Endothelial cell of hepatic sinusoid (primary cell): ENCODE measurements at regions not wholly inside any gene's neighbourhood (a gene's known extent, or its start where the extent isn't known, plus 50 kb on each side); places are given as distances from the start of the nearest gene placed in this dataset.
"Not testable (repeated sequence)": the region's sequence is repeated elsewhere in the genome, so short reads cannot be mapped to it uniquely, and the experiment has no call there.

Experiments
- in situ Hi-C: cut with HindIII; loops from 2 replicates; pipeline ENCODE4 v1.10.0; 2017; ENCODE audit warnings: low sequenced_read_pairs

DNA sequence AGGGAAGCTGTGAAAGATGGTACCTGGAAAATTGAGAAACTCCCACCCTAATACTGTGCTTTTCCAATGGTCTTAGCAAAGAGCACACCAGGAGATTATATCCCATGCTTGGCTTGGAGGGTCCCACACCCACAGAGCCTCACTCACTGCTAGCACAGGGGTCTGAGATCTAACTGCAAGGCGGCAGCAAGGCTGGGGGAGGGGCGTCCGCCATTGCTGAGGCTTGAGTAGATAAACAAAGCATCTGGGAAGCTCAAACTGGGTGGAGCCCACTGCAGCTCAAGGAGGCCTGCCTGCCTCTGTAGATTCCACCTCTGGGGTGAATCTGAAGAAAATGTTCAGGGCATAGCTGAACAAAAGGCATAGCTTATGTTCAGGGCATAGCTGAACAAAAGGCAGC, 510.6 kb upstream of the LMO3 start:
- in situ Hi-C loops: not testable (repeated sequence)

DNA sequence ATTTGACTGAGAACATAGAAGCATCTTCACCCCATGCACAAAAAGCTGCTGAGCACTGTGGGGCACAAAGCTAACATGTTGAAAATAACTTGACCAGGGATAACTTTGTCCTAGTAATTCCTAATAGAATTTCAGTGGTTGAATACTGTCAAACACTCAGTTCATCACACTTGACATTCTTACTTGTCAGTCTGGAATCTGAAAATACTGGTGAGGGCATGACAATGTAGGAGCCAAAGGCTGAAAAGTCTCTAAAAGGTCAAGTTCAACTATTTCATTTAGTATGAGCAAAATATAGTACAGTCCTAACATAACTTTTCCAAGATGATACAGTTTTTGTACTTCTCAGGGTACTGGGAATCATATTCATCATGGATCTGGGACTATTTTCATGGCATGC, 504.4 kb upstream of the LMO3 start:
- in situ Hi-C loops: no loop called here

DNA sequence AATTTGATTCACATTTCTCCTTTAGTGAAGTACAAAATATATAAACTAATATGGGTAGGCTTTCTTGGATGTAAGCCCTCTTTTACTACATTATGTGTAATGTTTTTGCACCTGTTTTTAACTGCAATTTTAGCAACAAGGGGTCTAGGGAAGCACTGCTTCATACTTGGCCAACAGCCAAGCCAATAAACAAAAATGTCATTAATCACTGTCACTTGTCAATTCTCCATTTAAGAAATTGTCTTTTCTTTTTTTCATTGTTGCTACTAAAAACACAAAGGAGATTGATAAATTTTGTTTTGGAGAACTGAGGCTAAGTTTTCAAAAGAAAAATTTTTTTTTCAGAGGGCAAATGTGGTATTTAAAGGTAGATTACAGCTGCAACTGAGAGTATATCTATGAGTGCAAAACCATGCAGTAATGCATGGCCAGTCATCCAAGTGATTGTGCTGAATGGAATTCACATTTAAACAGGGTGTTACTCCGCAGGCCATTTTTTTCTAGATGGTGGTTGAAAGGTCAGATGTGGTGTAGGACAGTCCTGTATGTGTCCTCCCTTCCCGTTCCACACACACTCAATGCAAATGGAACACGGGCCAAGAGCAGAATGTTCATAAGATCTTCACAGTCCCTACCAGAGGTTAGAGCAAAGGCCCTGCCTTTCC, 503.0 kb upstream of the LMO3 start:
- in situ Hi-C loops: no loop called here

DNA sequence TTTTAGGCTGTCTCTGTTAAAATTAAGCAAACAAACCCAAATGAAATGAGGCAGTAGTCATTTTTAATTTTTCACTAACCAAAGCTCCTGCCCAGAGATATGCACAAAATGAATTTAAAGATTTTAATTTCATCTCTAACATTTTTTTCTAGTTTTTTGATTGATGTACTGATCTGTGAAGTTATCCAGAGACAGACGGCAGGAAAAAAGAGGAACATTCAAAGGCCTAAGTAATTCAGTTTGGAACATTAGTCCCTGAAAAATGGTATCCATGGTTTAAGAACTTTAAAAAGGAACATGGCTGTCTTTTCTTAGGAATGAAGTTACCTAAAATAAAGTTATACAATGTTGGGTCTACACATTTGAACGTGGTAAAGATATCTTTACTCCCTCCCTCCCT, 498.8 kb upstream of the LMO3 start:
- in situ Hi-C loops: no loop called here

DNA sequence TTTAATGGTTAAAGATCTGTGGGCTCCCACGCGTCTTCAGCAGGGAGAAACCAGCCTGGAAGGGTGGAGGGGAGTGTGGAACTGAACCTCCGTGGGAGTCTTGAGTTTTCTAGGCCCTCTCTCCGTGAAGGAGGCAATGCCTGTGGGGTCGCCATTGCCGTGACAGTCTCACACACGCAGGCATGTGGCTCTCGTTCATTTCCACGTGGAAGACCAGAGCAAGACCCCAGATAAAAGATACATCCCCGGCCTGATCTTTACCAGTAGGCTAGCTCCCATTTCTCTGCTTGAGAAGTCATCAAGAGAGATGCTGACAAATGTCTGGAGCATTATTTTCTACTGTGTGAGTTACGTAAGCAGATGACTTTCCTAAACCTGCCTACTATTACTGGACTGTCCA, 491.7 kb upstream of the LMO3 start:
- in situ Hi-C loops: no loop called here

DNA sequence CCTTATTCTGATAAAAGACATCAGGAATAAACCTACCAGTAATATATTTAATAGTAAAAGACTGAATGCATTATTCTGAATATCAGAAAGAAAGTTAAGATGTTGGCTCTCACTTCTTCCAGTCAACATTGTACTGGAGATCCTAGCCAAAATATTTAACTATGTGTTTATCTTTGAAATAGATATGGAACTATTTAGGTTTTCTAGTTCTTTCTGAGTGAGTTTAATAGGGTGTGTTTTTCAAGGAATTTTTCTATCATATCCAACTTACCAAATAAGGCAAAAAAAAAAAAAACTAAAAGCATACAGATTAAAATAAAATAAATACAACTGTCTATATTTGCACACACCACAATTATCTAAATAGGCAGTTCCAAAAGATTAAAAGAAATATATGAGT, 478.9 kb upstream of the LMO3 start:
- in situ Hi-C loops: no loop called here

DNA sequence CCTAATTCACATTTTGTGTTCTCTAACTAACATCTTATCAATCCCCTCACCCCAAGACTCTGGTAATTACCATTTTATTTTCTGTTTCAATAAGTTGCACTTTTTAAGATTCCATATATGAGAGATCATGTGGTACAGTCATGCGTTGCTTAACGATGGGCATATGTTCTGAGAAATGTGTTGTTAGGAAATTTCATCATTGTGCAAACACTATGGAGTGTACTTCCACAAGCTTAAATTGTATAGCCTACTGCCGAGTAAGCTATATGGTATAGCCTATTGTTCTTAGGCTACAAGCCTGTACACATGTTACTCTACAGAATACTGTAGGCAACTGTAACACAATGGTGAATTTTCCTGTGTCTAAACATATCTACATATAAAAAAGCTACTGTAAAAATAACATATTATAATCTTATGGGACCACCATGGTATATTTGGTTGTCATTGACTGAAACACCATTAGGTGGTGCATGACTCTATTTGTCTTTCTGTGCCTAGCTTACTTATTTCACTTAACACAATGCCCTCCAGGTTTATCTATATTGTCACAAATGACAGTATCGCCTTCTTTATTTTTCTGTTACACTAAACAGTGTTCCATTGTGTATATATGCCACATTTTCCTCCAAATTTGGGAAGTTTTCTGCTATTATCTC, 473.4 kb upstream of the LMO3 start:
- in situ Hi-C loops: no loop called here

DNA sequence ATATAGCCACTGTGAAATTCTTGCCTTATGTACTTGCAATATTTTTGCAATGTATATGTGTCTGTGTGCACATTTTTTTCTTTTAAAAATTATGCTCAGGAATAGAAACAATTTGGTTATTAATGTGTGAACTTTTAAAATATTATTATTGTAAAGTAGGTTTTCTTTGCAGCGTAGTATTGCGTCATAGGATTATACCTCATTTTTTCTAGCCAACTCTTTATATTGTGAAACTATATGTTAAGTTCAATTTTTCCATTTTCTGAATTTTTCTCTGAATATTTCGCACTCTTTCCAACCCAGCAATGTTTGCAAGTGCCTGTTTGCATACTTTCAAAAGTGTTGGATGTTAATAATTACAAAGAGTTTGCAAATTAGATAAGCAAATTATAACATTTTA, 471.6 kb upstream of the LMO3 start:
- in situ Hi-C loops: no loop called here

DNA sequence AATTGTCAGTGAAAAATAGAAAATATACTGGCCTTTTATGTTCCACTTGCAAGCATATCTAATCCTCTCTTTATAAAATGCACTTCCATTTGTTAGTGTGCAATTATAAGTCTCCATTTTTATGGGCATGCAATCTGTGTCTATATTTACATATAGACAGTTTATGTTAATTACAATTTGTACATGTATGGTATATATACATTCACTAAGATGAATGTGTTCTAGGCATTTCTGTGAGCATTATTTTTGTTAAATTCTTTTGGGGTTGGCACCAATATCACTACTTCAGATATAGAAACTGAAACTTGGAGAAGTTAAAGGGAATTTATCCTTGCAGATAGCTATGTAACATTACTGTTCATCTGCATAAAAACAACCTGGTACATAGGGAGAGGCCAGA, 470.8 kb upstream of the LMO3 start:
- in situ Hi-C loops: no loop called here

DNA sequence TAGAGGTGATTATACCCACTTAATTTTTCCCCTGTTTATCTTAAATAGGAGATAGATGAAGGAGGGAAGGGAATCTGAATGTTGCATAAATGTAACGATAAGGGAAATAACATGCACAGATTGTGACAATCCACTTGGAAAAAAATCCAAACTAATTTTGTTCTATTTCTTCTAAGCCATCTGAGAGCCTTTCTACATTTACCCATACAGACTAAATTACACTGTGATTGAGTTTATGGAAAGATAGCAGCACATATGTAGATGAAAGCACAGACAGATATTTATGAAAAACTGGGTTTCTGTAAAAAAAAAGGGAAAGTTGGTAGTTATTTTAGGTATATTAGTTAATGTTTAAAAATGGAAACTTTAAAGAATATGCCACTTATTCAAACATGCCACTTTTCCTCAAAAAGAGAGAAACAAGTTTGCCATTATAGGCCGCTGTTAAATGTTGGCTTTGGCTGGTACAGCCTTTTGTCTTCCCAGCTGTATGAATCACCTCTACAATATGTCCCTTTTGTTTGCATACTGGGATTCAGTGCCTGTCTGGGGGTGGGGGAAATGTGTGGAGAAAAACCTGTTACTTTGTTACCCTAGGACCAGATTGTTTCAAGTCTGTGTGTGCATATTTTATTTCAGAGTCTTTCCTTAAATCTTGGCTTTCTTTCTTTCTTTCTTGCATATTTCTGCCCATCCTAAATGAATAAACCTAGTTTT, 470.2 kb upstream of the LMO3 start:
- in situ Hi-C loops: no loop called here

DNA sequence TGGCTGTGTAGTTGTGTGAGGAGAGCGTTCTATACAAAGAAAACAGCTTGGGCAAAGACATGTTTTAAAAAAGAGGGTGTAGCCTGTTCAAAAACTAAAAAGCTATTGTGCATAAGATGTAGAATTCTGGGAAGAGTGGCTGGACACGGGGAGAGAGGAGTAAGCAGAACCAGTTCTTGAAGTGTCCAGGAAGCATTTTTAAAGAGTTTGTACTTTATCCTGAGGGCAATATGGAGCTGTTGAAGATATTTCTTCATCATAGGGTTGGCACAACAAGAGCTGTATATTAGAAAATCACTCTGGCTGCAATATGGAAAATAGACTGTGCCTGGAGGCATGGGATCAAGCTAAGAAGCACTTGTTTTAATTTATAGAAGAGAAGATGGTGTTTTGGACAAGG, 458.9 kb upstream of the LMO3 start:
- in situ Hi-C loops: no loop called here

DNA sequence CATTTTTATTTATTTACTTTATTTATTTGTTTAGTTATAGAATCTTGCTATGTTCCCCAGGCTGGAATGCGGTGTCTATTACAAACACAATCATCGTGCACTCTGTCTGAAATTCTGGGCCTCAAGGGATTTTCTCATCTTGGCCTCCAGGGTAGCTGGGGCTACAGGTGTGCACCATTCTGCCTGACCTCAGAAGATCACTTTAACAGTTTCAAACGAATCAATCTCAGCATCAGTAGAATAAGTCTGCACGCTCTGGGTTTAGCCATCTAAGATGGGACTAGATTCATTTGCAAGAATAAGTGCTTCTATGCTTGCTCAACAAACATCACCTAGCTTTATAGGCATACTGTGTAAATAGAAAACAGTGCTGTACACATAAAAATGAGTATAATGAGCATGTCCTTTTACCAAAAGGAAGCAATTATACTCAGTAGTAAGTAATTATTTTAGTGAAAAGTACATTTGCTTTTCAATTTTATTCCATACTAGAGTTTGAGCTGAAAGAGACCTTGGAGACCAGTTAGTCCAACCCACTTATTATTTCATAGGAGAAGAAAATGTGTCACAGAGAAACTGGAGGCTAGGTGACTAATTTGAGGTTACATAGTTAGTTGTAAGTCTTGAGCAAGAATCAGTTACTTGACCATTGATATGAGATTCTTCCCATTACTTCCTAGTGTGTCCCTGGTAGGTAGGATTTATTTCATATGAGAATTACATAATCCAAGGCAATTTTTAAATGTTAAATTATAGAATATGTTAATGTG, 456.5 kb upstream of the LMO3 start:
- in situ Hi-C loops: no loop called here

DNA sequence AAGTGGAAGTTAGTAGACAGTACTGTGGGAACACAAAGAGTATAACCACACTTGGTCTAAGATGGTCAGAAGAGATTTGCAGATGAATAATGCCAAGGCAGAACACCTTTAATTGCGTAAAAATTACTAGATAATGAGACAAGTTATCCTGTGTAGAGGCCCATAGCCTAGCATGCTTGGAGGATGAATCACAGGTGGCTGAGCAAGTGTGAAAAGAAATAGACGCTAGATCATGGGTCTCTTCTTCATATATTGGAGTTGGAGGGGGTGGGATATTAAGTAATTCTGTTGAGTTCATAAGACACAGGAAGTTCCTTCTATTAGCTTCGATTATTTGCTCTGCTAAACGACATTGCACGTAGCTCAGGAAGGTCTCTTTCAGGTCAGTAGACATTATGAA, 454.3 kb upstream of the LMO3 start:
- in situ Hi-C loops: no loop called here

DNA sequence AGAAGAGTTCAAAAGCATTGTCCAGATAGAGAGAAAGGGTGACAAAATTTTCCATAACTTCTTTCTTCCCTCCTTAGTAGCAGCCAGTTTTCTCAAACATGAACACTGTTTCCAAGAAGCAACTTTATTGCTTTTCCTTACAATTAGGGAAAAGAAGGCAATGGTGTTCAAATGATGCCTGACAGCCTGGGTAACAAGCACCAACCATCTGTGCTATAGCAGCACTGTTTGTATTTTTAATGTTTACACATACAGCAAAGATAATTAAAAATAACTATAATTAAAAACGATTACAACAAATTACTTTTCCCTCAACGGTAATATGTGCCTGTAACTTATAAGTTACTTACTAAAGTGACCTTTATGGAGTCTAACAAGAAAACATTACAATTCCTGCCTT, 450.6 kb upstream of the LMO3 start:
- in situ Hi-C loops: no loop called here

DNA sequence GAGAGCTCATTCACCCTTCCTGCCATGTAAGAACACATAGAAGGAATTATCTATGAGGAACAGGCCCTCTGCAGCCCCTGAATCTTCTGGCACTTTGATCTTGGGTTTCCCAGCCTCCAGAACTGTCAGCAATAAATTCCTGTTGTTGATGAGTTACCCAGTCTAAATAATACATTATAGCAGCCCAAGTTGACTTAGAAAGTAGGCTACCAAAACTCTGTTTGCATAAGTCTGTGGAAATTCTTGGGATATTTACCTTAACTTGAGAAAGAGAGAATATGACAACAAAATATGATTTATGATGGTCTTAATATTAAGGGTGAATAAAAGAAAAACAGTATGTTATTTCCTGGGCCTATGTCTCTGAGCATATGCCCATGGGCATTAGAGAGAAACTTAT, 433.0 kb upstream of the LMO3 start:
- in situ Hi-C loops: no loop called here

DNA sequence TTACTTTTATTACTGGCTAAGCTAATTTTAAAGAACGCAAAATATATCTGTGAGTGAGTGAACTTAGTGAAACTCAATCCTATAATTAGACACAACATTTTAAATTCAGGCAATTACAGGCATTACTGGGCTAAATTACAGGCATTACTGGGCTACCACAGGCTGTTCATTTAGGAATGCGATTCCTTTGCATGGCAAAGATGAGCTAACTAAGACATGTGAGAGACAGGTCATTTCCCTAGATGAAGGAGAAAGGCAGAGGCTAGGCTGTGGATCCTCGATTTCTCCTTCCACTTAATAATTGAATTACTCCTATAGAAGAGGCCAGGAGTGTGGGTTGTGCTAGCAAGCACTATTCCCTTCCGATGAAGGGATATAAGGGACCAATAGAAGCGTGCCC, 429.4 kb upstream of the LMO3 start:
- in situ Hi-C loops: no loop called here

DNA sequence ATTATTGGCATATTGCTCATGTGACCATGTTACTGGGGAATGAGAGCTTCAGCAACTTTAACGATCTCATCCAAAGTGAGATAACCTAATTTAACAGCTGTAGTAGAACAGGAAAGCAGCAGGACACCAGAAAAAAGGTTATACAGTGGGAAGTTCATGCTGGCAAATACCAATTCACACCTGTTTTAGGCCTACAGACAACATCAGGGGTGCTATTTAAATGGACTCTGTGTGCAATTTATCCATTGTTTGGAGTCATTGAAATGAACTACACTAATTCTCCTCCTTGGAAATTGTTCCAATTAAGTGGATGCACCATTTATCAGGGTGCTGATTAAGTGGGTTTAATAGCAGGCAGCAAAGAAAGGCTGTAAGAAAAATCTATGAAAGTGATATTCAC, 424.4 kb upstream of the LMO3 start:
- in situ Hi-C loops: no loop called here

DNA sequence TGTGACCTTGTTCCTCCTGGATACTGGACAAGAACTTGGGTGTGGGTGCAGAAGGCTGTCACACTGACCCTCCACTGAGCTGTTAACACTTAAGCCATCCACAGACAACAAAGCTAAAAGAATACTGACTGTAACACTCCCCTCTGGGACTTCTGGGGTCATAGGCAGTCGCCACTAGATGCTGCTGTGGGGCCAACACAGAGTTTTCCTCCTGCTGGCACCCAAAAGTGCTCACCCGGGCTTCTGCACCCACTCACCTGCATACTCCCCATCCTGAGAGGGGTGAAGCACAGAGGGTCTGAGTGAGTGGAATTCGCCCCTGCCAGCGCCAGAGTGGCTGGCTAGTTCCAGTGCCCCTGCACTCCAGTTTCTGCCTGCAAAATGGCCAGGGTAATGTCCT, 422.4 kb upstream of the LMO3 start:
- in situ Hi-C loops: no loop called here

DNA sequence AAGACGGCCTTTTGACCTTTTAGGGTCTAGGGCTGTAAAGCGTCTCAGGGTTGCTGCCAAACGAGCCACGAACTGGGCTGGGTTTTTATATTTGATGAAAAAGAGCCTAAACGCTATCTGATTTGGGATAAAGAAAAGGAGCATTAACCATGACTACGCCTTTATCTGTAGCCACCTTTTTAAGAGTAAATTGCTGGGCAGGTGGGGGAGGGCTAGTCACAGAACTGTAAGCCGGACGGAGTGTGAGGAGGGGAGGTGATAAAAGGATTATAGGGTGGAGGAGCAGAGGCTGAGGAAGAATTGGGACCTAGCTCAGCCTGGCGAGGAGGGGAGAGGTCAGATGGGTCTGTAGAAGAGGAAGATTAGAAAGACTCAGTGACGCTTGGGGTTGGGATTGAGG, 419.5 kb upstream of the LMO3 start:
- in situ Hi-C loops: not testable (repeated sequence)

DNA sequence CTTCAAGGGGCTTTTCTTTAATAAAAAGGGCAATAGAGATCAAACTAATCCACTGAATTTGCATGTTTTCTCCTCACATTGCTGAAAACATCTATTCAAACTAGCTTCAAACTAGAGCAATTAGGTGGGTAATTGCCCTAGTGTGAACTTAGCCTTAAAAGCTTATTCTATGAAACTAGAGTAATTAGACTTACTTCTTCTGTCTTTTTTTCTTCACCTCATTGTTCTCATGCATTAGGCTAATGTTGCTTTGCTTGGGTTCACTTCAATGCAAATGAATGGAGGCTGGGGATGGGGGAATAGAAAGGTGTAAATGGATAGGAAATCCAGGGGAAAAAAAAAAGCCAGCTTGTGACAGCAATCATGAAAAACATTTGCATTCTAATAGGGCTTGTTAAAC, 414.8 kb upstream of the LMO3 start:
- in situ Hi-C loops: no loop called here

DNA sequence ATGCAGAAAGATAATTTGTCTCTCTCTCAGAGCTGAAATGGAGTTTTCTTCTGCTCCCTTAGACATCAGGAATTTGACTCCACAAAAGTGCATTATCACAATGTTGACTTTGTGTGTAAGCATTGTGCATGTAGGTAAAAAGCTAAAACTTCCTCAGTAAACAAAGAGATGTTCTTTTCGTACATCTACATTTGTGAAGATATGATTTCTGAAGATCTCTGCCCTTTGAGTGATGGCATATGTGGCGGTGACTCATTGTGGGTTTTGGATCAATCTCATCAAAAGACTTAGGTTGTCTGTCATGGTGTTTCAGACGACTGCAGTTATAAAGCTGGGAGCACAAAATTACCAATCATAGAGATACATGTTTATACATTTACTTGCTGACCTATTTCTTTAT, 411.4 kb upstream of the LMO3 start:
- in situ Hi-C loops: no loop called here
